GM19328 (cell line): ENCODE measurements at regions not wholly inside any gene's neighbourhood (a gene's known extent, or its start where the extent isn't known, plus 50 kb on each side); places are given as distances from the start of the nearest gene placed in this dataset.

Source experiments
- ATAC-seq: cut with Tn5 transposase; IDR thresholded peaks from one replicate; pipeline ENCODE4 v1.9.1; 2021; ENCODE audit warnings: mild to moderate bottlenecking, moderate library complexity; ENCODE audit not compliant: unreplicated experiment

- no peak for ATAC-seq
Observed at GRCh38 chr14:44030831-44031383, 476.2 kb downstream of the FSCB start.

GRCh38 chr14:44029933-44030332 is 477.1 kb downstream of the FSCB start:
- no peak for ATAC-seq

GRCh38 chr14:44027397-44027796 is 479.7 kb downstream of the FSCB start:
- no peak for ATAC-seq

- no peak for ATAC-seq
Observed at GRCh38 chr14:44010595-44010994, 496.5 kb downstream of the FSCB start.

GRCh38 chr14:44010071-44010470 is 497.0 kb downstream of the FSCB start:
- ATAC-seq, result no peak

GRCh38 chr14:44009642-44010041 is 497.4 kb downstream of the FSCB start:
- no peak for ATAC-seq

GRCh38 chr14:43988989-43989388 is 518.1 kb downstream of the FSCB start:
- no peak for ATAC-seq

GRCh38 chr14:43983721-43984120 is 523.4 kb downstream of the FSCB start:
- ATAC-seq, result no peak

- ATAC-seq, result no peak
Observed at GRCh38 chr14:43981135-43981768, 525.8 kb downstream of the FSCB start.

- no peak for ATAC-seq
Observed at GRCh38 chr14:43956741-43957140, 550.3 kb downstream of the FSCB start.

GRCh38 chr14:43949400-43949799 is 557.7 kb downstream of the FSCB start:
- ATAC-seq, result no peak

- ATAC-seq, result no peak
Observed at GRCh38 chr14:43939836-43940235, 567.2 kb downstream of the FSCB start.

GRCh38 chr14:43938588-43939281 is 568.3 kb downstream of the FSCB start:
- ATAC-seq, result no peak

- no peak for ATAC-seq
Observed at GRCh38 chr14:43937001-43937400, 570.1 kb downstream of the FSCB start.

GRCh38 chr14:43934102-43934501 is 573.0 kb downstream of the FSCB start:
- no peak for ATAC-seq

- no peak for ATAC-seq
Observed at GRCh38 chr14:43914041-43914693, 592.9 kb downstream of the FSCB start.

GRCh38 chr14:43903209-43903608 is 603.9 kb downstream of the FSCB start:
- no peak for ATAC-seq

GRCh38 chr14:43901911-43902673 is 605.0 kb downstream of the FSCB start:
- ATAC-seq, result no peak

GRCh38 chr14:43900173-43900655 is 606.9 kb downstream of the FSCB start:
- ATAC-seq, result no peak

GRCh38 chr14:43898687-43899086 is 608.4 kb downstream of the FSCB start:
- ATAC-seq, result no peak

GRCh38 chr14:43896044-43896443 is 611.0 kb downstream of the FSCB start:
- no peak for ATAC-seq
